ENCODE measurements at regions not wholly inside any gene's neighbourhood (a gene's known extent, or its start where the extent isn't known, plus 50 kb on each side); places are given as distances from the start of the nearest gene placed in this dataset.

DNA sequence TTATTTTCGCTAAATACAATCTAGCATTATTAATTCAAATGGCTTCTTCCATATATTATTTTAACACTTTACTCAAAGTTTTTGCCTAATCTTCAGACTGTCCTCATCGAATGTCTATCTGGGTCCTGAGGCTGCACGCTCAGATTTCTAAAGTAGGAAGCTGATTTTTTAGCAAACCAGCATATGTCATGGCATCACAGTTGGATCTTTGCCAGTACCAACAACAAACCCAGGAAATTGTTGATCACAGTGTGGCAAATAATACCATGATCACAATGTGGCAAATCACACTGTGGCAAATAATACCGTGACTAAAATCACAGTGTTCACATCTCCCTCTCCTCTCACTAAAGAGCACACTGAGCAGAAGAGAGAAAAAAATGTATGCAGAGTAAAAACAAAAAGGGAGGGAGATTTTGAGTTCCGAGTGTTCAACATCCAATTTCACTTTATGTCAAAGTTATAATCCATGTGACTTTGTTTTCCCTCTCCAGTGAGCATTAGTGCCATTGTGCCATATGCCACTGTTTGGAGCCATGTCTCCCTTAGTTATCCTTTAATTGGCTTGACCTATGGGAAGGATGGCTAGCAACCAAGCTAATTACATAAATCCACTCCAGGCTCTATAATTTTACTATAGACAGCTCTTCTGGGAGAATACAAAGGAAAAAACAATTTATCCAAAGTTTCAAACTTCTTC is 1059.6 kb downstream of the HACE1 start:
- H3K4me3 Mint-ChIP-seq: no peak overlapping the region
- peaks cover 2% of the 10 kb centered on the region for H3K27me3 Mint-ChIP-seq (ENCODE audit: low read depth)
- peaks cover 22% of the 10 kb centered on the region for H3K9me3 Mint-ChIP-seq
- H3K36me3 Mint-ChIP-seq: no peaks in the 10 kb centered on the region
- no peaks in the 10 kb centered on the region for H3K4me1 Mint-ChIP-seq
- DNase-seq (ENCODE audit: low spot score in 2 of 2, unreplicated experiment in 2 of 2): no peak
- no peak overlapping the region for H3K27ac Mint-ChIP-seq
- TF ChIP-seq, protein P1, sequence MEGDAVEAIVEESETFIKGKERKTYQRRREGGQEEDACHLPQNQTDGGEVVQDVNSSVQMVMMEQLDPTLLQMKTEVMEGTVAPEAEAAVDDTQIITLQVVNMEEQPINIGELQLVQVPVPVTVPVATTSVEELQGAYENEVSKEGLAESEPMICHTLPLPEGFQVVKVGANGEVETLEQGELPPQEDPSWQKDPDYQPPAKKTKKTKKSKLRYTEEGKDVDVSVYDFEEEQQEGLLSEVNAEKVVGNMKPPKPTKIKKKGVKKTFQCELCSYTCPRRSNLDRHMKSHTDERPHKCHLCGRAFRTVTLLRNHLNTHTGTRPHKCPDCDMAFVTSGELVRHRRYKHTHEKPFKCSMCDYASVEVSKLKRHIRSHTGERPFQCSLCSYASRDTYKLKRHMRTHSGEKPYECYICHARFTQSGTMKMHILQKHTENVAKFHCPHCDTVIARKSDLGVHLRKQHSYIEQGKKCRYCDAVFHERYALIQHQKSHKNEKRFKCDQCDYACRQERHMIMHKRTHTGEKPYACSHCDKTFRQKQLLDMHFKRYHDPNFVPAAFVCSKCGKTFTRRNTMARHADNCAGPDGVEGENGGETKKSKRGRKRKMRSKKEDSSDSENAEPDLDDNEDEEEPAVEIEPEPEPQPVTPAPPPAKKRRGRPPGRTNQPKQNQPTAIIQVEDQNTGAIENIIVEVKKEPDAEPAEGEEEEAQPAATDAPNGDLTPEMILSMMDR (IDR thresholded peaks at IDR 0.05; ENCODE audit: unreplicated experiment): no peak

DNA sequence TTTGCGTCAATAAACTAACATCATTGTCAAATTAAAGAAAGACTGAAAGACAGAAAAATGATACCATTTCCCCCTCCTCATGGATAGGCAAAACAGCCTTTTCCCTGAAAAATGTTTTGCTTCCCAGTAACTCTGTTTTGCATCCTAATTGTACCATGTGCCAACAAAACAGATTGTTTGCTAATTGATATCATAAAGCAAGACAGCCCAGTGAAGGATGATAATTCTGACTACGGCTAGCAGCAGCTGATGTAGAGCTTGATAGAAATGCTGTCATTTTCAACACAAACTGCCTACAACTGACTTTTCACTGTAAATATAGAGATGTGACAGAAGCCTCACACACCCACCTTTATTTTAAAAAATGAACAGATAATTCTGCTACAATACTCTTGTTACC is 1061.6 kb downstream of the HACE1 start:
- Mint-ChIP-seq H3K4me1 (no peaks in the 10 kb centered on the region), H3K4me3 (no peak overlapping the region), H3K27me3 (ENCODE audit: low read depth) (peaks cover 2% of the 10 kb centered on the region), H3K36me3 (no peaks in the 10 kb centered on the region), H3K27ac (no peak overlapping the region), H3K9me3 (peaks cover 25% of the 10 kb centered on the region)
- TF ChIP-seq, protein P1 (IDR thresholded peaks at IDR 0.05; ENCODE audit: unreplicated experiment): no peak
- DNase-seq (ENCODE audit: low spot score in 2 of 2, unreplicated experiment in 2 of 2): no peak

DNA sequence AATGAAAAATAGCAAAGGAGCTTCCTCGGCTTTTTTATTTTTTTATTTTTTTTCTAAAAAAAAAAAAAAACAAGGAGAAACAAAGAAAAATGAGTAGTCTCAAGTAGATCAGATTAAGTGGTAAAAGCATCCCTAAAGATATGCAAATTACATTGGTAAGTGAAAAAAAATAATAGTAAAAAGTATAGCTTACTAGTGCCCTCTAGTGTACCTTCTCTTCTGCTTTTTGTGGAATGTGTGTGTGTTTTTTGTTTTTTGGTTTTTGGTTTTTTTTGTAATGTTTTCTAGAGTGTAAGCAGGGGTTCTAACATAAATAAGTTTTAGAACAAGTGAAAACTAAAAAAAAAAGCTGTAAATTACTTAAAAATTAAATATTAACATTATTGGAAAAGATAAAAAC is 1062.0 kb downstream of the HACE1 start:
- TF ChIP-seq, protein P1 (IDR thresholded peaks at IDR 0.05; ENCODE audit: unreplicated experiment): no peak
- Mint-ChIP-seq H3K27me3 (ENCODE audit: low read depth) (peaks cover 2% of the 10 kb centered on the region), H3K27ac (no peak overlapping the region), H3K36me3 (no peaks in the 10 kb centered on the region), H3K4me3 (no peak overlapping the region), H3K4me1 (no peaks in the 10 kb centered on the region), H3K9me3 (peaks cover 21% of the 10 kb centered on the region)
- no peak for DNase-seq (ENCODE audit: low spot score in 2 of 2, unreplicated experiment in 2 of 2)

DNA sequence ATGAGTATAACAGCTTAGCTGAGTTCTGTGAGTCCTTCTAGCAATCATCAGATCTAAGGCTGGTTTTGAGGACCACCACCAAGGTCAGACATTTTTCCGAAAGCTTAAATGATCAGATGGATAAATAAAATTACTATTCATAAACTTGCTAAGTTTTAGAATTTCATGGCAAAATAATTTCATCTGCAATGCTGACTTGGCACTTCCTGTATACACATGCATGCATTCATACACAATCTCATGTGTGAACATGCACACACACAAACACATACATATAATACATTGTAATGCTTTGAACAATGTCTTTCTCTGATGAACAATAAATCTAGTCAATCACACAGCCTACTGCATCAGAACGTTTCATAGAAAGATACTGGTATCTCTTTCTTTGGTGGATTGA is 1068.3 kb downstream of the HACE1 start:
- H3K27me3 Mint-ChIP-seq (ENCODE audit: low read depth): no peaks in the 10 kb centered on the region
- H3K4me1 Mint-ChIP-seq: no peaks in the 10 kb centered on the region
- peaks cover 18% of the 10 kb centered on the region for H3K9me3 Mint-ChIP-seq
- DNase-seq (ENCODE audit: low spot score in 2 of 2, unreplicated experiment in 2 of 2): no peak
- TF ChIP-seq, protein P1 (IDR thresholded peaks at IDR 0.05; ENCODE audit: unreplicated experiment): no peak
- no peaks in the 10 kb centered on the region for H3K36me3 Mint-ChIP-seq
- H3K27ac Mint-ChIP-seq: no peak overlapping the region
- no peak overlapping the region for H3K4me3 Mint-ChIP-seq

DNA sequence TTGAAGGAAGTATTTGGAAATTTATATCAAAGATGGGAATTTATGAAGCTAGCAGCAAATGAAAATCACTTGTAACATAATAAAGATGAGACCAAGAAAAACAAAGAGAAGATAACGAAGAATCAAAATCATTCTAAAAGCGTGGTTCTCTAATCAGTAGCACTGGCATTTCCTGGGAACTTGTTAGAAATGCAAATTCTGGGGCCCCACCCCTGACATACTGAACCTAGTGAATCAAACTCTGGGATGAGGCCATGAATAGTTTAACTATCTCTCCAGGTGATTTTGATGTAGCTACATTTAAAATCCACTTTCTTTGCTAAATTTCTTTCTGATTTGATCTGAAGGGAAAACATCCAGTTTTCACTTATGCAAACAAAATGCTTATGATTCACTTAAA is 1075.6 kb downstream of the HACE1 start:
- H3K4me3 Mint-ChIP-seq: no peak overlapping the region
- no peaks in the 10 kb centered on the region for H3K36me3 Mint-ChIP-seq
- TF ChIP-seq, protein P1 (IDR thresholded peaks at IDR 0.05; ENCODE audit: unreplicated experiment): no peak
- no peaks in the 10 kb centered on the region for H3K9me3 Mint-ChIP-seq
- no peaks in the 10 kb centered on the region for H3K27me3 Mint-ChIP-seq (ENCODE audit: low read depth)
- DNase-seq (ENCODE audit: low spot score in 2 of 2, unreplicated experiment in 2 of 2): no peak
- H3K4me1 Mint-ChIP-seq: peaks cover 20% of the 10 kb centered on the region
- peak overlapping the region; percentile 9 for H3K27ac Mint-ChIP-seq
